CD8-positive, alpha-beta memory T cell (primary cell): ENCODE measurements at regions not wholly inside any gene's neighbourhood (a gene's known extent, or its start where the extent isn't known, plus 50 kb on each side); places are given as distances from the start of the nearest gene placed in this dataset.

ENCODE experiments used
- CTCF ChIA-PET: fragments of 350-600 bp; sonication (Branson Sonifier 250); formaldehyde crosslinking; loops from one replicate; lab custom pipeline; 2021; ENCODE audit warnings: antibody characterized with exemption; lab: Charles Lee
- POLR2A ChIA-PET: fragments of 350-600 bp; sonication (Branson Sonifier 250); formaldehyde crosslinking; loops from one replicate; lab custom pipeline; 2021; ENCODE audit warnings: antibody characterized with exemption; lab: Charles Lee
- DNase-seq, 5 donors: peaks; one replicate each; pipeline versions ENCODE4 v3.0.0 to v3.0.0-alpha.2; 2020 to 2022; ENCODE audit warnings: mixed read lengths in 1 of 5
- H3K27ac ChIP-seq: one replicate; pipeline ENCODE4 v1.7.0; 2013; ENCODE audit warnings: low read depth, mild to moderate bottlenecking, low read length, moderate library complexity
- H3K27me3 ChIP-seq: 2 replicates; pipeline ENCODE4 v1.7.0; 2013; ENCODE audit warnings: low read length, mild to moderate bottlenecking; ENCODE audit not compliant: insufficient read depth, poor library complexity, severe bottlenecking
- H3K36me3 ChIP-seq: 2 replicates; pipeline ENCODE4 v1.7.0; 2013; ENCODE audit warnings: mild to moderate bottlenecking, low read length, moderate library complexity; ENCODE audit not compliant: insufficient read depth
- H3K4me1 ChIP-seq: 2 replicates; pipeline ENCODE4 v1.7.0; 2013; ENCODE audit warnings: mild to moderate bottlenecking, low read length, moderate library complexity; ENCODE audit not compliant: insufficient read depth
- H3K4me3 ChIP-seq: 2 replicates; pipeline ENCODE4 v1.7.0; 2013; ENCODE audit warnings: mild to moderate bottlenecking, low read length
- H3K9me3 ChIP-seq: 2 replicates; pipeline ENCODE4 v1.7.0; 2013; ENCODE audit warnings: mild to moderate bottlenecking, low read length
- H3K27ac Mint-ChIP-seq, 8 donors: one replicate each; pipeline ENCODE4 v1.8.0; 2020 to 2021; ENCODE audit warnings: mixed read lengths in 8 of 8, mild to moderate bottlenecking in 6 of 8, inconsistent platforms in 3 of 8, moderate library complexity in 3 of 8
- H3K27me3 Mint-ChIP-seq, 2 donors: one replicate each; pipeline ENCODE4 v1.8.0; 2020 to 2021; ENCODE audit warnings: mixed read lengths in 2 of 2, mild to moderate bottlenecking in 1 of 2, moderate library complexity in 1 of 2
- H3K36me3 Mint-ChIP-seq, 3 donors: one replicate each; pipeline ENCODE4 v1.8.0; 2020 to 2021; ENCODE audit warnings: mixed read lengths in 3 of 3, inconsistent platforms in 1 of 3, mild to moderate bottlenecking in 1 of 3
- H3K4me1 Mint-ChIP-seq, 3 donors: one replicate each; pipeline ENCODE4 v1.8.0; 2020 to 2021; ENCODE audit warnings: mixed read lengths in 3 of 3, inconsistent platforms in 1 of 3, mild to moderate bottlenecking in 1 of 3
- H3K4me3 Mint-ChIP-seq, 7 donors: one replicate each; pipeline ENCODE4 v1.8.0; 2020 to 2021; ENCODE audit warnings: mixed read lengths in 7 of 7, mild to moderate bottlenecking in 6 of 7, moderate library complexity in 4 of 7, inconsistent platforms in 2 of 7
- H3K9me3 Mint-ChIP-seq, 5 donors: one replicate each; pipeline ENCODE4 v1.8.0; 2020 to 2022; ENCODE audit warnings: mixed read lengths in 5 of 5, mild to moderate bottlenecking in 3 of 5, moderate library complexity in 2 of 5, inconsistent platforms in 1 of 5

GRCh38 chr6:137588472-137588871 lies 94.3 kb upstream of the OLIG3 start:
- peaks cover 18 to 20% (median 19%) of the 10 kb centered on the region in 3 donors for H3K4me1 Mint-ChIP-seq
- Histone ChIP-seq H3K27ac (no peak overlapping the region), H3K27me3 (no peaks in the 10 kb centered on the region), H3K4me1 (peaks cover 16% of the 10 kb centered on the region), H3K4me3 (no peak overlapping the region), H3K36me3 (no peaks in the 10 kb centered on the region), H3K9me3 (no peaks in the 10 kb centered on the region)
- H3K9me3 Mint-ChIP-seq = peaks cover 4 to 20% (median 16%) of the 10 kb centered on the region in 5 donors
- peaks cover 0 to 30% (median 3%) of the 10 kb centered on the region in 3 donors for H3K36me3 Mint-ChIP-seq
- peaks cover 3 to 36% of the 10 kb centered on the region in 2 donors for H3K27me3 Mint-ChIP-seq
- ChIA-PET CTCF (interaction anchor here (1.1 to 3.1 kb wide), 10 partner anchors 9 to 247 kb away, joined by 3 to 15 read pairs (median 4); no protein-coding TSS in a partner anchor), POLR2A (no interaction called here)
- peak overlapping the region in 2 of 7 donors; percentile 20 to 35 for H3K4me3 Mint-ChIP-seq
- peak overlapping the region in 3 of 8 donors; percentile 21 to 77 (median 65) for H3K27ac Mint-ChIP-seq
- no peak for DNase-seq

- peaks cover 4 to 20% (median 16%) of the 10 kb centered on the region in 5 donors for H3K9me3 Mint-ChIP-seq
- Histone ChIP-seq H3K4me3 (no peak overlapping the region), H3K27ac (no peak overlapping the region), H3K27me3 (no peaks in the 10 kb centered on the region), H3K4me1 (peaks cover 16% of the 10 kb centered on the region), H3K36me3 (no peaks in the 10 kb centered on the region), H3K9me3 (no peaks in the 10 kb centered on the region)
- DNase-seq = peak; percentile 39 to 73 (median 45)
- H3K4me1 Mint-ChIP-seq = peaks cover 18 to 20% (median 19%) of the 10 kb centered on the region in 3 donors
- POLR2A ChIA-PET = interaction anchor here (0.6 kb wide), 1 partner anchor 247 kb away, joined by 4 read pairs; no protein-coding TSS in a partner anchor
- peak overlapping the region in 5 of 7 donors; percentile 0 to 61 (median 40) for H3K4me3 Mint-ChIP-seq
- H3K36me3 Mint-ChIP-seq = peaks cover 0 to 34% (median 3%) of the 10 kb centered on the region in 3 donors
- peaks cover 4 to 40% of the 10 kb centered on the region in 2 donors for H3K27me3 Mint-ChIP-seq
- CTCF ChIA-PET = interaction anchor here (0.6 to 3.1 kb wide), 21 partner anchors 10 to 318 kb away, joined by 3 to 15 read pairs (median 4); no protein-coding TSS in a partner anchor
- peak overlapping the region in 5 of 8 donors; percentile 1 to 64 (median 24) for H3K27ac Mint-ChIP-seq
Measured at GRCh38 chr6:137589067-137589848, 95.1 kb upstream of the OLIG3 start.

- Histone ChIP-seq H3K36me3 (no peaks in the 10 kb centered on the region), H3K9me3 (no peaks in the 10 kb centered on the region), H3K4me3 (no peak overlapping the region), H3K27ac (no peak overlapping the region), H3K4me1 (peaks cover 16% of the 10 kb centered on the region), H3K27me3 (no peaks in the 10 kb centered on the region)
- ChIA-PET POLR2A (no interaction called here), CTCF (interaction anchor here (1.2 to 2.5 kb wide), 4 partner anchors 9 to 175 kb away, joined by 3 to 15 read pairs (median 4); no protein-coding TSS in a partner anchor)
- Mint-ChIP-seq H3K4me1 (peaks cover 18 to 20% (median 19%) of the 10 kb centered on the region in 3 donors), H3K4me3 (no peak overlapping the region), H3K27ac (peak overlapping the region in 1 of 8 donors; percentile 10), H3K27me3 (peaks cover 9 to 54% of the 10 kb centered on the region in 2 donors), H3K36me3 (peaks cover 0 to 45% (median 3%) of the 10 kb centered on the region in 3 donors), H3K9me3 (peaks cover 6 to 25% (median 20%) of the 10 kb centered on the region in 5 donors)
- DNase-seq = no peak
Measured at GRCh38 chr6:137590684-137591083, 96.5 kb upstream of the OLIG3 start.

GRCh38 chr6:137601471-137601870 lies 107.3 kb upstream of the OLIG3 start:
- H3K36me3 Mint-ChIP-seq = no peaks in the 10 kb centered on the region
- no peaks in the 10 kb centered on the region for H3K4me1 Mint-ChIP-seq
- peaks cover 0 to 3% (median under 1%) of the 10 kb centered on the region in 5 donors for H3K9me3 Mint-ChIP-seq
- no peaks in the 10 kb centered on the region for H3K9me3 ChIP-seq
- no peaks in the 10 kb centered on the region for H3K4me1 ChIP-seq
- H3K36me3 ChIP-seq = no peaks in the 10 kb centered on the region
- H3K27me3 Mint-ChIP-seq = peaks cover 21 to 45% of the 10 kb centered on the region in 2 donors
- H3K4me3 ChIP-seq = no peak overlapping the region
- H3K4me3 Mint-ChIP-seq = no peak overlapping the region
- ChIA-PET CTCF (no interaction called here), POLR2A (no interaction called here)
- no peak overlapping the region for H3K27ac ChIP-seq
- H3K27ac Mint-ChIP-seq = no peak overlapping the region
- DNase-seq = no peak
- H3K27me3 ChIP-seq = peaks cover 13% of the 10 kb centered on the region

- H3K4me1 Mint-ChIP-seq = no peaks in the 10 kb centered on the region
- Histone ChIP-seq H3K4me3 (no peak overlapping the region), H3K27ac (no peak overlapping the region), H3K4me1 (no peaks in the 10 kb centered on the region), H3K9me3 (no peaks in the 10 kb centered on the region), H3K36me3 (no peaks in the 10 kb centered on the region), H3K27me3 (peaks cover 13% of the 10 kb centered on the region)
- H3K36me3 Mint-ChIP-seq = no peaks in the 10 kb centered on the region
- H3K4me3 Mint-ChIP-seq = no peak overlapping the region
- no peak for DNase-seq
- H3K27me3 Mint-ChIP-seq = peaks cover 21 to 52% of the 10 kb centered on the region in 2 donors
- ChIA-PET POLR2A (no interaction called here), CTCF (interaction anchor here (1.1 kb wide), 1 partner anchor 13 kb away, joined by 4 read pairs; no protein-coding TSS in a partner anchor)
- H3K27ac Mint-ChIP-seq = no peak overlapping the region
- H3K9me3 Mint-ChIP-seq = peaks cover 0 to 3% (median 2%) of the 10 kb centered on the region in 5 donors
Measured at GRCh38 chr6:137602313-137603197, 108.4 kb upstream of the OLIG3 start.

GRCh38 chr6:137610702-137611101 lies 116.5 kb upstream of the OLIG3 start:
- peaks cover 0 to 11% (median 8%) of the 10 kb centered on the region in 5 donors for H3K9me3 Mint-ChIP-seq
- no peaks in the 10 kb centered on the region for H3K36me3 ChIP-seq
- no peaks in the 10 kb centered on the region for H3K4me1 Mint-ChIP-seq
- no peak overlapping the region for H3K4me3 Mint-ChIP-seq
- no peaks in the 10 kb centered on the region for H3K4me1 ChIP-seq
- H3K36me3 Mint-ChIP-seq = peaks cover 0 to 8% (median 0%) of the 10 kb centered on the region in 3 donors
- CTCF ChIA-PET = no interaction called here
- no peak overlapping the region for H3K27ac Mint-ChIP-seq
- H3K4me3 ChIP-seq = no peak overlapping the region
- H3K27me3 ChIP-seq = no peaks in the 10 kb centered on the region
- DNase-seq = no peak
- no peak overlapping the region for H3K27ac ChIP-seq
- POLR2A ChIA-PET = no interaction called here
- no peaks in the 10 kb centered on the region for H3K9me3 ChIP-seq
- peaks cover 12 to 40% of the 10 kb centered on the region in 2 donors for H3K27me3 Mint-ChIP-seq

- H3K27ac Mint-ChIP-seq = no peak overlapping the region
- ChIA-PET CTCF (no interaction called here), POLR2A (no interaction called here)
- H3K9me3 ChIP-seq = no peaks in the 10 kb centered on the region
- H3K36me3 ChIP-seq = no peaks in the 10 kb centered on the region
- H3K4me1 ChIP-seq = no peaks in the 10 kb centered on the region
- H3K27me3 ChIP-seq = no peaks in the 10 kb centered on the region
- no peak overlapping the region for H3K4me3 Mint-ChIP-seq
- H3K27ac ChIP-seq = no peak overlapping the region
- peaks cover 19 to 55% of the 10 kb centered on the region in 2 donors for H3K27me3 Mint-ChIP-seq
- H3K4me1 Mint-ChIP-seq = no peaks in the 10 kb centered on the region
- DNase-seq = no peak
- H3K9me3 Mint-ChIP-seq = no peaks in the 10 kb centered on the region
- H3K36me3 Mint-ChIP-seq = peaks cover 0 to 1% (median 0%) of the 10 kb centered on the region in 3 donors
- no peak overlapping the region for H3K4me3 ChIP-seq
Measured at GRCh38 chr6:137623293-137623692, 129.1 kb upstream of the OLIG3 start.
